ENCODE measurements at regions not wholly inside any gene's neighbourhood (a gene's known extent, or its start where the extent isn't known, plus 50 kb on each side); places are given as distances from the start of the nearest gene placed in this dataset.

DNA sequence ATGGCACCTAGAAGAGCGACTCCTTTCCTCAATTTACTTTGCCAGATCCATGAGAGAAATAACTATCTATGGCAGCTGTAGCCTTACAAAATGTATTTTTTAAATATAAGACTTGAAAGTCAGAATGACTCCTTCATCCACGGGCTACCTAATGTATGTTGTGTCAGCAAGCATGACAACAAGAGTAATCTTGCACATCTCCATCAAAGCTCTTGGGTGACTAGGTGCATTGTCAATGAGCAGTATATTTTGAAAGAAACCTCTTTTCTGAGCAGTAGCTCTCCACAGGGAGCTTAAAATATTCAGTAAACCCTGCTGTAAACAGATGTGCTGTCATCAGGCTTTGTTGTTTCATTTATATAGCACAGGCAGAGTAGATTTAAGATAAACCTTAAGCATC, 757.2 kb upstream of the PHF14 start:
- Histone ChIP-seq H3K27ac (no peak overlapping the region), H3K4me2 (ENCODE audit: low read length) (no peak overlapping the region), H3K4me3 (ENCODE audit: low read depth, low read length) (no peak overlapping the region), H3K9ac (no peak overlapping the region), H2AFZ (no peak overlapping the region), H3K36me3 (ENCODE audit: control insufficient read depth, insufficient read depth, low read length) (no peaks in the 10 kb centered on the region), H3K79me2 (no peaks in the 10 kb centered on the region), H3K9me3 (ENCODE audit: control insufficient read depth, low read length) (no peaks in the 10 kb centered on the region), H3K27me3 (ENCODE audit: control insufficient read depth, insufficient read depth, low read length) (no peaks in the 10 kb centered on the region), H3K4me1 (no peaks in the 10 kb centered on the region)
- TF ChIP-seq, protein P1, sequence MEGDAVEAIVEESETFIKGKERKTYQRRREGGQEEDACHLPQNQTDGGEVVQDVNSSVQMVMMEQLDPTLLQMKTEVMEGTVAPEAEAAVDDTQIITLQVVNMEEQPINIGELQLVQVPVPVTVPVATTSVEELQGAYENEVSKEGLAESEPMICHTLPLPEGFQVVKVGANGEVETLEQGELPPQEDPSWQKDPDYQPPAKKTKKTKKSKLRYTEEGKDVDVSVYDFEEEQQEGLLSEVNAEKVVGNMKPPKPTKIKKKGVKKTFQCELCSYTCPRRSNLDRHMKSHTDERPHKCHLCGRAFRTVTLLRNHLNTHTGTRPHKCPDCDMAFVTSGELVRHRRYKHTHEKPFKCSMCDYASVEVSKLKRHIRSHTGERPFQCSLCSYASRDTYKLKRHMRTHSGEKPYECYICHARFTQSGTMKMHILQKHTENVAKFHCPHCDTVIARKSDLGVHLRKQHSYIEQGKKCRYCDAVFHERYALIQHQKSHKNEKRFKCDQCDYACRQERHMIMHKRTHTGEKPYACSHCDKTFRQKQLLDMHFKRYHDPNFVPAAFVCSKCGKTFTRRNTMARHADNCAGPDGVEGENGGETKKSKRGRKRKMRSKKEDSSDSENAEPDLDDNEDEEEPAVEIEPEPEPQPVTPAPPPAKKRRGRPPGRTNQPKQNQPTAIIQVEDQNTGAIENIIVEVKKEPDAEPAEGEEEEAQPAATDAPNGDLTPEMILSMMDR (IDR thresholded peaks at IDR 0.05) = no peak

DNA sequence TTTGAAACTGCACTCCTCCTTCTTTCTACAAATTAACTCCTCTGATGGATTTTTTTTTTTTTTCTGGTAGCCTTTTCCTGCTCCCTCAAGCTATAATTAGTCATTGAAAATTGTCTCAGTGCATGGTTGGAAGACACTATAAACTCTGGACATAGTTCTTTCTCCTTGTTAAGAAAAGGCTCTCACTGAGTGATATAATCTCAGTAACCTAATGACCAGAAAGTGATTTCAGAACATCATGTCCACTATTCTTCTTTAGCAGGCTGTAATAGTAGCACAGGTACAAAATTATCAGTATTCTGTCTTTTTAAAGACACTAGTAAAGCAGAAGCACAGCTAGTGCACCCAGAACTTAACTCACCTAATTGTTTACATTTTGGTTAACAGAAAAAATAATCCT, 752.6 kb upstream of the PHF14 start:
- Histone ChIP-seq H3K4me3 (ENCODE audit: low read depth, low read length) (no peak overlapping the region), H3K9me3 (ENCODE audit: control insufficient read depth, low read length) (no peaks in the 10 kb centered on the region), H2AFZ (no peak overlapping the region), H3K27me3 (ENCODE audit: control insufficient read depth, insufficient read depth, low read length) (no peaks in the 10 kb centered on the region), H3K27ac (no peak overlapping the region), H3K4me2 (ENCODE audit: low read length) (no peak overlapping the region), H3K36me3 (ENCODE audit: control insufficient read depth, insufficient read depth, low read length) (no peaks in the 10 kb centered on the region), H3K79me2 (no peaks in the 10 kb centered on the region), H3K9ac (no peak overlapping the region), H3K4me1 (no peaks in the 10 kb centered on the region)
- TF ChIP-seq, protein P1 (IDR thresholded peaks at IDR 0.05) = no peak

DNA sequence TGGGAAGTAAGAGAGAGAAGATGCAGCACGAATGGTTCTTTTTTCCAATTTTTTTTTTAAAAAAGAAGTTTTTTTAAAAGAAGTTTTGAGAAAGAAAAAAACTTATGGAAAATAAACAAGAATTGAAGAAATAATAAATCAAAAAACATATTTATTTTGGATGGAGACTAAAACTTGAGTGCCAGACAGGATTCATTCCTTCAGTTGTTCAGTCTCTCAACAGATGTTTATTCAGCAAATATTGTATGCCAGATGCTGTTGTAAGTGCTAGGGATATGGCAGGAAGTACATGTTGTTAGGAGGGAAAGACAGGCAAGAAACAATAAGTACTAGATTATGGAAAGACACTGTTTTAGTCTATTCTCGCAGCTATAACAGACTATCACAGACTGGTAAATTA, 750.7 kb upstream of the PHF14 start:
- Histone ChIP-seq H3K4me2 (ENCODE audit: low read length) (no peak overlapping the region), H3K79me2 (no peaks in the 10 kb centered on the region), H3K27me3 (ENCODE audit: control insufficient read depth, insufficient read depth, low read length) (no peaks in the 10 kb centered on the region), H3K4me1 (no peaks in the 10 kb centered on the region), H3K27ac (no peak overlapping the region), H3K4me3 (ENCODE audit: low read depth, low read length) (no peak overlapping the region), H3K36me3 (ENCODE audit: control insufficient read depth, insufficient read depth, low read length) (no peaks in the 10 kb centered on the region), H2AFZ (no peak overlapping the region), H3K9me3 (ENCODE audit: control insufficient read depth, low read length) (no peaks in the 10 kb centered on the region), H3K9ac (no peak overlapping the region)
- TF ChIP-seq, protein P1 (IDR thresholded peaks at IDR 0.05) = no peak

DNA sequence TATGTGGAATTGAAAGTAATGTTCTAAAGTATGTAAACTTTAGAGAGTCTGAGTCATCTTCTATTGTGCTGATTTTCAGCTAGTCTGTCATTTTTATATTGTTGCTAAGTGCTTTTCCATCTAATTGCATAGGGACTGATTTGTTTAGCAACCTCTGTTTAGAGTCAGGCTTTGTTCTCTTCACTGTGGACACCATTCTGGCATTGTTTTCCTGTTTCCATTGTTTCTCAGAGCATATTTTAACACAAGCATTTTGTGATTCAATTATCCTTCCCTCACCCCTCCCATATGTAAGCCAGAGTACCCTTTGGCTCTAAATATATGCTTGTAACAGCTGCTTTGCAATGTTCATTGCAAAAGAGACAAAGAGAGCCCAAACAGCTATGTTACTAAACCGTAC, 748.4 kb upstream of the PHF14 start:
- H2AFZ ChIP-seq = no peak overlapping the region
- no peak overlapping the region for H3K4me3 ChIP-seq (ENCODE audit: low read depth, low read length)
- TF ChIP-seq, protein P1 (IDR thresholded peaks at IDR 0.05) = no peak

DNA sequence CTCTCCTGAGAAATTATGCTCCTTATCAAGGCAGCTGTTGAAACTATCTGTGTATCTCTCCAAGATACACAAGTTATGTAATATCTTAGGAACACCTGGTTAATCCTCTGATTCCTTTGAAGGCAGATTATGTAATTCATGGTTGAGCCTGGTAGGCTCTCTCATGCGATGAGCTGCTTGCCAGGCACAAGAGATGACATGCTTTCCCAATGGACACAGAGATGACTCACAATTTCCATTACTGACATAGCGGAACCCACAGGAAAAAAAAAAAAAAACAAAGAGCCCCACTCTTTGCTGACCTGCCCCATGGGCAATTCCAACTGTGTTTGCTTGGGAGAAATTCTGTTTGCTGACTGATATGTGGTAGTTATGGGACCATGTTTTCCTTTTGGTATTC, 736.4 kb upstream of the PHF14 start:
- Histone ChIP-seq H3K4me2 (ENCODE audit: low read length) (no peak overlapping the region), H3K4me1 (no peaks in the 10 kb centered on the region), H3K36me3 (ENCODE audit: control insufficient read depth, insufficient read depth, low read length) (no peaks in the 10 kb centered on the region), H2AFZ (no peak overlapping the region), H3K27ac (no peak overlapping the region), H3K9ac (no peak overlapping the region), H3K79me2 (no peaks in the 10 kb centered on the region), H3K9me3 (ENCODE audit: control insufficient read depth, low read length) (no peaks in the 10 kb centered on the region), H3K27me3 (ENCODE audit: control insufficient read depth, insufficient read depth, low read length) (no peaks in the 10 kb centered on the region), H3K4me3 (ENCODE audit: low read depth, low read length) (no peak overlapping the region)
- TF ChIP-seq, protein P1 (IDR thresholded peaks at IDR 0.05) = no peak

More for the DNA sequence above, 748.4 kb upstream of the PHF14 start:
- no peak overlapping the region for H3K4me2 ChIP-seq (ENCODE audit: low read length)
- no peaks in the 10 kb centered on the region for H3K27me3 ChIP-seq (ENCODE audit: control insufficient read depth, insufficient read depth, low read length)
- no peak overlapping the region for H3K27ac ChIP-seq
- H3K9me3 ChIP-seq (ENCODE audit: control insufficient read depth, low read length) = no peaks in the 10 kb centered on the region
- no peaks in the 10 kb centered on the region for H3K36me3 ChIP-seq (ENCODE audit: control insufficient read depth, insufficient read depth, low read length)
- H3K4me1 ChIP-seq = no peaks in the 10 kb centered on the region
- H3K9ac ChIP-seq = no peak overlapping the region
- H3K79me2 ChIP-seq = no peaks in the 10 kb centered on the region

Data from parathyroid adenoma (tissue), 2 donors.